Endothelial cell (in vitro differentiated cells): ENCODE measurements at regions not wholly inside any gene's neighbourhood (a gene's known extent, or its start where the extent isn't known, plus 50 kb on each side); places are given as distances from the start of the nearest gene placed in this dataset.

Source experiments
- DNase-seq: peaks from one replicate; pipeline ENCODE4 v3.0.0; 2021; ENCODE audit warnings: low spot score
- H3K27ac Mint-ChIP-seq: one replicate; pipeline ENCODE4 v1.8.0; 2021; ENCODE audit warnings: mixed read lengths, inconsistent platforms; ENCODE audit not compliant: unreplicated experiment
- H3K27me3 Mint-ChIP-seq: one replicate; pipeline ENCODE4 v1.8.0; 2021; ENCODE audit warnings: mild to moderate bottlenecking, moderate library complexity, mixed read lengths, inconsistent platforms; ENCODE audit not compliant: unreplicated experiment
- H3K36me3 Mint-ChIP-seq: one replicate; pipeline ENCODE4 v1.8.0; 2021; ENCODE audit warnings: mild to moderate bottlenecking, low read depth, mixed read lengths, inconsistent platforms; ENCODE audit not compliant: unreplicated experiment
- H3K4me1 Mint-ChIP-seq: one replicate; pipeline ENCODE4 v1.8.0; 2021; ENCODE audit warnings: mild to moderate bottlenecking, mixed read lengths, inconsistent platforms; ENCODE audit not compliant: unreplicated experiment
- H3K4me3 Mint-ChIP-seq: one replicate; pipeline ENCODE4 v1.8.0; 2021; ENCODE audit warnings: mild to moderate bottlenecking, mixed read lengths, inconsistent platforms; ENCODE audit not compliant: unreplicated experiment
- H3K9me3 Mint-ChIP-seq: one replicate; pipeline ENCODE4 v1.8.0; 2021; ENCODE audit warnings: mixed read lengths, inconsistent platforms; ENCODE audit not compliant: unreplicated experiment
- TF ChIP-seq, protein P1 (sequence below): fragments of 200-600 bp; sonication (generic); IDR thresholded peaks from one replicate; pipeline ENCODE4 v1.5.0; 2021; ENCODE audit warnings: antibody characterized with exemption; ENCODE audit not compliant: unreplicated experiment

GRCh38 chrX:2628751-2629315, 62.3 kb upstream of the CD99 start:
- H3K9me3 Mint-ChIP-seq: peaks cover 16% of the 10 kb centered on the region
- peaks cover 2% of the 10 kb centered on the region for H3K4me1 Mint-ChIP-seq
- peaks cover 6% of the 10 kb centered on the region for H3K27me3 Mint-ChIP-seq
- H3K36me3 Mint-ChIP-seq: peaks cover 63% of the 10 kb centered on the region
- peak overlapping the region; percentile 83 for H3K27ac Mint-ChIP-seq
- H3K4me3 Mint-ChIP-seq: peak overlapping the region; percentile 61
- TF ChIP-seq, protein P1, sequence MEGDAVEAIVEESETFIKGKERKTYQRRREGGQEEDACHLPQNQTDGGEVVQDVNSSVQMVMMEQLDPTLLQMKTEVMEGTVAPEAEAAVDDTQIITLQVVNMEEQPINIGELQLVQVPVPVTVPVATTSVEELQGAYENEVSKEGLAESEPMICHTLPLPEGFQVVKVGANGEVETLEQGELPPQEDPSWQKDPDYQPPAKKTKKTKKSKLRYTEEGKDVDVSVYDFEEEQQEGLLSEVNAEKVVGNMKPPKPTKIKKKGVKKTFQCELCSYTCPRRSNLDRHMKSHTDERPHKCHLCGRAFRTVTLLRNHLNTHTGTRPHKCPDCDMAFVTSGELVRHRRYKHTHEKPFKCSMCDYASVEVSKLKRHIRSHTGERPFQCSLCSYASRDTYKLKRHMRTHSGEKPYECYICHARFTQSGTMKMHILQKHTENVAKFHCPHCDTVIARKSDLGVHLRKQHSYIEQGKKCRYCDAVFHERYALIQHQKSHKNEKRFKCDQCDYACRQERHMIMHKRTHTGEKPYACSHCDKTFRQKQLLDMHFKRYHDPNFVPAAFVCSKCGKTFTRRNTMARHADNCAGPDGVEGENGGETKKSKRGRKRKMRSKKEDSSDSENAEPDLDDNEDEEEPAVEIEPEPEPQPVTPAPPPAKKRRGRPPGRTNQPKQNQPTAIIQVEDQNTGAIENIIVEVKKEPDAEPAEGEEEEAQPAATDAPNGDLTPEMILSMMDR: no peak
- no peak for DNase-seq

DNA sequence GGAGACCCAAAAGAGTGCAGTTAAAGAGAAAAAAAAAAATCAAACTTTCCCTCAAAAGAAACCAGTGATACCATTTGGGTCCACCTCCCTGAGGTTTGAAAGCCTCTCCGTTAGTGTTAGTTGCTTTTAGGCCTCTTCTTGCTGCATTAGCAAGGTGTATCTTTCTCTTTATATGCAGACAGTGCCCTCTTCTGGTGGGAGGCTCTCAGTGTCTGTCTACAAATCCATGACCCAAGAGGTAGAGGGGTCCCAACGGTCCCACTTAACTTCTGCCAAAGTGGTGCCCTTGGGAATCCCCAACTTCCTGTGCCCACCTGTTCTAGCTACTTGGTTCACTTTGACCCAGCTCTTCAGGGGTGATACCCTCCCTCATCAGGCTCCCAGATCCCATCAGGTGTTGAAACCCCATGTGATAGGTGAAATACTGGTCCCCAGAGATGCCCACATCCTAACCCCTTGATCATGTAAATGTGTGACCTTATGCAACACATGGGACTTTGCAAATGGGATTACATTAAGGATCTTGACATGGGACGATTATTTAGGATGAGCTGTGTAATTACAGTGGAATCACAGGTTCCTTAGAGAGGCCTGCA, 63.7 kb upstream of the CD99 start:
- H3K9me3 Mint-ChIP-seq: peaks cover 16% of the 10 kb centered on the region
- H3K36me3 Mint-ChIP-seq: peaks cover 70% of the 10 kb centered on the region
- TF ChIP-seq, protein P1: peak; percentile 29
- no peak overlapping the region for H3K27ac Mint-ChIP-seq
- H3K4me3 Mint-ChIP-seq: peak overlapping the region; percentile 65
- no peak for DNase-seq
- H3K4me1 Mint-ChIP-seq: peaks cover 2% of the 10 kb centered on the region
- peaks cover 6% of the 10 kb centered on the region for H3K27me3 Mint-ChIP-seq

DNA sequence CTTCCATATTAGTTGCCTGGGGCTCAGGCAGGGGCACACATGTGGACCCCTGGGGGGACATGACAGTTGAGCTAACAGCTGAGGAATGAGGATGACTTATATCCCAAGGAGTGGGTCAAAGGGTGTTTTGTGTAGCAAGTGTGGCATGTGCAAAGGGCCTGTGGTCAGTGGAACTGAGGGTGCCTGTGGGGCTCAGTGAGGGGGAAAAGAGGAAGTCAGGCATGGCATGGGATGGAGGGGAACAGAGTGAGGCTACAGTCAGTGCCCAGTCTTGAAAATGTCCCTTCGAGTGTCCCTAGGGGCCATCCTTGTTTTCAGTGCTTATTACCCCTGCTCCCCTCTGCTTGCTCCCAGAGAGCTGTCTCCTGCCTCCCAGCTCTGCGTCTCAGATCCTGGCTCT, 64.3 kb upstream of the CD99 start:
- Mint-ChIP-seq H3K9me3 (peaks cover 16% of the 10 kb centered on the region), H3K4me3 (peak overlapping the region; percentile 65), H3K27me3 (peaks cover 6% of the 10 kb centered on the region), H3K27ac (no peak overlapping the region), H3K4me1 (peaks cover 2% of the 10 kb centered on the region), H3K36me3 (peaks cover 65% of the 10 kb centered on the region)
- TF ChIP-seq, protein P1: no peak
- no peak for DNase-seq

GRCh38 chrX:2620576-2620975, 70.5 kb upstream of the CD99 start:
- no peak overlapping the region for H3K27ac Mint-ChIP-seq
- TF ChIP-seq, protein P1: no peak
- H3K4me1 Mint-ChIP-seq: no peaks in the 10 kb centered on the region
- no peaks in the 10 kb centered on the region for H3K27me3 Mint-ChIP-seq
- no peaks in the 10 kb centered on the region for H3K9me3 Mint-ChIP-seq
- no peak overlapping the region for H3K4me3 Mint-ChIP-seq
- DNase-seq: no peak
- peaks cover 19% of the 10 kb centered on the region for H3K36me3 Mint-ChIP-seq

GRCh38 chrX:2618516-2618915, 72.6 kb upstream of the CD99 start:
- Mint-ChIP-seq H3K4me3 (no peak overlapping the region), H3K4me1 (peaks cover 6% of the 10 kb centered on the region), H3K36me3 (peaks cover 17% of the 10 kb centered on the region), H3K9me3 (no peaks in the 10 kb centered on the region), H3K27ac (no peak overlapping the region), H3K27me3 (no peaks in the 10 kb centered on the region)
- no peak for DNase-seq
- TF ChIP-seq, protein P1: no peak
